ENCODE measurements at regions not wholly inside any gene's neighbourhood (a gene's known extent, or its start where the extent isn't known, plus 50 kb on each side); places are given as distances from the start of the nearest gene placed in this dataset.

GRCh38 chr3:160065282-160065681 lies 76.6 kb downstream of the IL12A start (continued):
- TF ChIP-seq ZNF292 (CRISPR knock-in tag; IDR thresholded peaks at IDR 0.05; ENCODE audit: borderline replicate concordance, low read depth): no peak
- no peak for TF ChIP-seq SIX4 (CRISPR knock-in tag; IDR thresholded peaks at IDR 0.05)
- no peak for TF ChIP-seq GMEB1 (CRISPR knock-in tag; IDR thresholded peaks at IDR 0.05; ENCODE audit: borderline replicate concordance)

GRCh38 chr3:160065786-160066185 lies 77.2 kb downstream of the IL12A start:
- intact Hi-C loops (cut with micrococcal nuclease; ENCODE audit: unreplicated experiment) (no loop called here), in situ Hi-C loops (cut with HindIII; ENCODE audit: extremely low pct_ligation_motif_present, low pct_unique_long_range_greater_than_20kb) (no loop called here)
- Histone ChIP-seq H3K36me3 (replicated peaks in 1 of 2; ENCODE audit: control insufficient read depth in 1 of 2, insufficient read depth in 2 of 2, low read length in 2 of 2) (no peaks in the 10 kb centered on the region), H3K27ac (ENCODE audit: extremely low read length, insufficient read depth, low read length) (no peak overlapping the region), H3K9me3 (ENCODE audit: low read length) (no peaks in the 10 kb centered on the region), H3K4me1 (ENCODE audit: insufficient read depth, low read length) (no peaks in the 10 kb centered on the region), H2AFZ (ENCODE audit: low read length) (no peak overlapping the region), H3K79me2 (ENCODE audit: insufficient read depth, low read length) (no peaks in the 10 kb centered on the region), H3K9ac (ENCODE audit: insufficient read depth, low read depth, low read length) (no peak overlapping the region), H4K20me1 (ENCODE audit: insufficient read depth, low read length) (no peaks in the 10 kb centered on the region), H3K27me3 (ENCODE audit: control insufficient read depth in 1 of 2, insufficient read depth in 2 of 2, low read length in 2 of 2) (no peaks in the 10 kb centered on the region), H3K4me2 (ENCODE audit: low read depth, low read length) (no peak overlapping the region), H3K4me3 (replicated peaks in 1 of 3; ENCODE audit: insufficient read depth in 1 of 3, low read depth in 2 of 3, low read length in 3 of 3) (no peak overlapping the region)
- ChIA-PET POLR2A (no interaction called here), CTCF (ENCODE audit: low intra/inter-chr PET ratio, low total read pairs) (no interaction called here)
- WGBS (ENCODE audit: low lambda C conversion rate): 57% methylated on average over 3 of the region's 4 CpGs
- BruUV-seq (replicated peaks): no TSS peak
- ATAC-seq (no peak), DNase-seq (ENCODE audit: low spot score) (no peak), FAIRE-seq (no peak)
- TF ChIP-seq ARHGAP35 (CRISPR knock-in tag; IDR thresholded peaks at IDR 0.05; ENCODE audit: borderline replicate concordance) (no peak), ZBTB14 (CRISPR knock-in tag; IDR thresholded peaks at IDR 0.05) (no peak), ZNF281 (CRISPR knock-in tag; IDR thresholded peaks at IDR 0.05; ENCODE audit: borderline replicate concordance) (no peak), NFIB (CRISPR knock-in tag; IDR thresholded peaks at IDR 0.05; ENCODE audit: borderline replicate concordance) (no peak), ARID5B (CRISPR knock-in tag; IDR thresholded peaks at IDR 0.05) (no peak), ZNF180 (CRISPR knock-in tag; IDR thresholded peaks at IDR 0.05; ENCODE audit: borderline replicate concordance, low read depth) (no peak), FOSL1 (CRISPR knock-in tag; IDR thresholded peaks at IDR 0.05; ENCODE audit: borderline replicate concordance) (no peak), ZNF720 (CRISPR knock-in tag; IDR thresholded peaks at IDR 0.05) (no peak), REL (CRISPR knock-in tag; conservative IDR thresholded peaks at IDR 0.05) (no peak), CENPX (CRISPR knock-in tag; IDR thresholded peaks at IDR 0.05) (no peak), ZNF775 (CRISPR knock-in tag; IDR thresholded peaks at IDR 0.05; ENCODE audit: borderline replicate concordance) (no peak)
